Hematopoietic multipotent progenitor cell treated with erythropoietin and hydrocortisone succinate and interleukin-3 and kit ligand, for 8 days (in vitro differentiated cells): ENCODE measurements at regions not wholly inside any gene's neighbourhood (a gene's known extent, or its start where the extent isn't known, plus 50 kb on each side); places are given as distances from the start of the nearest gene placed in this dataset.

ENCODE experiments used
- DNase-seq: peaks from one replicate; pipeline ENCODE4 v3.0.0-alpha.2; 2015

DNA sequence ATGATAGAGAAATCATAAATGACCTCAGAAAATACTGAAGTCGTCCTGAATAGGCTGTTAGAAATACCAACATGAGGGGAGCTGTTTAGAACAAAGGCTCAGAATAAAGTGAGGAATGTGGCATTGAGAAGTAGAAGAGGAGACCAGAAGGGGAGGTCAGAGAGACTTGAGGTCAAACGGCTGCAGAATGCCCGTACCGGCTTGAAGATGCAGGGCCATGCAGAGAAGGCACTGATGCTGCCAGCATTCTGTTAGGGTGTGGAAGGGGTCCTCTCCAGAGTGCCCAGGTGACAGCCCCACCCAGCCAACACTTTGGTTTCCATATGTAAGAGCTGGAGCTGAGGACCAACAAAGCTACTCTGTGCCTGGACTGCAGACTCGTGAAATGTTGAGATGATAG lies 570.9 kb downstream of the CDH26 start:
- no peak for DNase-seq

DNA sequence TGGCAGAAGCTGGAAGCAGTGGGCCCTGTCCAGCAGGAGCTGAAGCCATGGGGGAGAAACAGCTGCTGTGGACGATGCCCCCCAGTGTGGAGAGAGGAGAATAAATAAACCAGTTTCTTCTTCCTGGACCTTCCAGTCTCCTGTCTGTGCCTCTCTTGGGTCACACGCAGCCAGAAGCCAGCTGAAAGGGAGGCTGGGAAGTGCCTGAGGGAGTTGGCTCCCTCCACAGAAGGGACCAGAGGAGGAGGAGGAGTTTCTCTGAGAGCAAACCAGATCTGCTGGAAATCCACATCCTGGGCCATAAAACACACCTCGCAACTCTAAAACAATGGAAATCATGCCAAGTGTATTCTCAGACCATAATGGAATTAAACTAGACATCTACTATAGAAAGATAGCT lies 577.0 kb downstream of the CDH26 start:
- DNase-seq, result no peak

DNA sequence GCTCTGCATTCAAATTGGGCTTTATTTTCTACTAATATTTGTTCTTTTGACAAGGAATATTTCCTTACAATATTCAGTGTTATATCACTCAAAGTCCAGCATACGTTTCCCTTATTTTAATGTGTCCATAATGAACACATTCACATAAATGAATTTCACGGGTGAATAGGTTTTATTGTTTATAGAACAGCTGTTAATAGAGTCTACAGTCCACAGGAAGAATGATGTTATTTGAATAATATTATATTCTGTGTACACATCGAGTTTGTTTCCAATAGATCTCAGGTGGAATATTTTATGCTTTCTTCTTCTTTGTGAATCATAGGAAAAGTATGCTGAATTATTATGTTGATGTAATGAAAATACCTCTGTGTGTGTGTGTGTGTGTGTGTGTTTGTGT lies 582.4 kb downstream of the CDH26 start:
- DNase-seq, result no peak

DNA sequence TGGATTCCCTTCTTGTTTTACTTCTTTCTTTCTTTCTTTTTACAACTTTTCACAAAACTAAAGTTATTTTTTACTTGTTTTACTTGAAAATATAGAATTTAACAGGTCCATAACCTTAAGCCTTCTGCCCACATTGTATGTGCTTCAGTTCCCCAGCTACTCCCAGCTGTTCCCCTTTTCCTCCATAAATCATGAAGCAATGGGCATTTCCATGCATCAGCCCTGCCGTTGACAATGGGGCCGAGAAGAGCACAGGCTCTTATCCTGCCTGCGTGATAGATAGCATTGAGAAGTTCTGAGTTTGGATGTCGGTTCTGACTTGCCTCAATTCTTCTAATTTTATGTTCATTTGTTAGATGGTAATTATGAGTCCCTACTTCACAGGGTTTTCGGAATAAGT lies 583.8 kb downstream of the CDH26 start:
- DNase-seq, result no peak

DNA sequence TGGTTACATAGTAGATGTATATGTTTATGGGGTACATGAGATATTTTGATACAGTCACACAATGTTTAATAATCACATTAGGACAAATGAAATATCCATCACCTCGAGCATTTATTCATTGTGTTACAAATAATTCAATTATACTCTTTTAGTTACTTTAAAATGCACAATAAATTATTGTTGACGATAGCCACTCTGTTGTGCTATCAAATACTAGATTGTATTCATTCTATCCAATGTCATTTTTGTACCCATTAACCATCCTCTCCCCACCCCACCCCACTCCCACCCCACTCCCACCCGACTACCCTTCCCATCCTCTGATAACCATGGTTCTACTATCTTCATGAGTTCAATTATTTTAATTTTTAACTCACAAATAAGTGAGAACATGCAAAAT lies 585.4 kb downstream of the CDH26 start:
- DNase-seq, result no peak

DNA sequence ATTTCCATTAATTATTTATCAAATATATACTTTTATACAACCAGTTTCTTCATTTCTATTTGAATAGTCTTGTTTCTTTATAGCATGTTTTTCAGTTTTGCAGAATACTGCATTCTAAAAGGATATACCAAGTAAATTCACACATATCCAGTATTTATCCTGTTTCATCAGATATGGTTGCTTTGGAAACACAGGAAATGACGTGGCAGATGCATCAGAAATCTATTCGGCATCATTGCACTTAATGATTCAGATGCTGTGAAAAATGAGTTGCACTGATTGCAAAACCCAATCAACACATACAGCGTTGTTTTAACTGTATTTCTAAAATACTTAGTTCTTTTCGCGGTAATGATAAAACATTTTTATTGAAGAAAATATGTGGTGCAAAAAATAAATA lies 594.9 kb downstream of the CDH26 start:
- no peak for DNase-seq

DNA sequence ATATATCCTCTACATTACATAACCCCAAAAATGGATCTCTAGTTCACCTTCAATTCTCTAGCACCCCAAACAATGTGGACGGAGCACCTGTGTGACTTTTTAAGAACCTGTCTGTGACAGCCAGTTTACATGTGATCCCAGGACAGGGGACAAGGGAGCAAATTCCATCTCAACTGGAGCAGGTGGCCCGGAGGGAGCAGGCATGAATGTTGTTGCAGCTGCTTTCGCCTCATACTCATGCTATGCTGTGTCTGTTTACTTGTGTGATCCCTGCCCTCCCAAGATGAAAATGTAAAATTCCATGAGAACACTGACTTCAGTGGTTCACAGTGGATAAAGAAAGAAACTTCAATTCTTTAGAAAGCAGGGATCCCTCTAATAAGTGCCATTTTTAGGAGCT lies 600.3 kb downstream of the CDH26 start:
- no peak for DNase-seq

DNA sequence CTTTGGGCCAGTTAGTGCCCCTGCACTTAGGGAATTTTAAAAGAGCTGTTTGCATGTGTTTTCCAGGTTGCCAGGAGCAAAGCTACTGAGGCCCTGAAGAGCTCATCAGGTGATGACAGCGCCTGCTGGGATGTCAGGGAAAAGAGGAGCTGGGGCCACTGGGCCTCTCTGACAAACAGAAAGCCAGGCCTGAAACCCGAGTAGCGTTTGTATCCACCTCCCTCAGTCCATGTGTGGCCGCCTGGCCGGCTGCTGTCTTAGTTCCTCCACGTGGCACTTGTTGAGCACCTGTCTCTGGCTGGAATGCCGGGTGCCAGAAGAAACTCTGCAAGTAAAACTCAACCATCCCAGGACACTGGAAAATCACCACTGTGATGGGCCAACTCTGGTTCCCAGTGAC lies 601.2 kb downstream of the CDH26 start:
- DNase-seq, result no peak

DNA sequence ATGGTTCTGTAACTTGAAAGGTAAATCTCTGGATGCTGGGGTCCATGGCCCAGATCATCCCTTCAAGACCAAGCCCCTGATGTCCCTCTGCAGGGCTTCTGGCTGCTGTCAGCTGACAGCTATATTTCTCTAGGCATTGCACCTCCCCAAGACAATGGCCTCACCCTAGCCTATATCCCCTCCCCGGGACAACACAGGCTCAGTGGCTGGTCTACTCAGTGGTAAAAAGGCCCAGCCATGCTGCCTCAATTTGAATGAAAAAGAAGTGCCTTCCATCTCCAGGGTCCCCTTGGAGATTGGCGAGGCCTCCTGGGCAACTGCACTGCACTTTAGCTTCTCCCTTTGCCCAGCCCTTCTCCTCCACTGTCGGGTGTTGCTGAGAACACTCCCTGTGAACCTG lies 602.8 kb downstream of the CDH26 start:
- no peak for DNase-seq

DNA sequence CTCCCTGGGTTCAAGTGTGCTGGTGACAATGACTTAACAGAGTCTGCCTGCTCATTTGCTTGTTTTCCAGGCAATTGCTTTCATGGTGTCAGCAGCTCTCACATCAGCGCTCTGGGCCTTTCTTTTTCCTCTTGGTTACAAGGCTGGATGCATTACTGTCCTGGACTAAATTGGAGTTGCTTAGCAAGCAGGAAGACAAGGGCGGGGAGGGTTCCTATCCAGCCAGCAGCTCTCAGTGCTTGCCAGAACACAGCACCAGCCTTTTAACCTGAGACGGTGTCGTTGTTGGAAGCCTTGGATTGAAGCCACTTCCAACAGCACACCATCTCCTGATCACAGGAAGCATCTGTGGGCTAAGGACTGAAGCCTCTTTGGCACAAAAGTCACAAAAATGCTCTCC lies 606.9 kb downstream of the CDH26 start:
- DNase-seq, result no peak

DNA sequence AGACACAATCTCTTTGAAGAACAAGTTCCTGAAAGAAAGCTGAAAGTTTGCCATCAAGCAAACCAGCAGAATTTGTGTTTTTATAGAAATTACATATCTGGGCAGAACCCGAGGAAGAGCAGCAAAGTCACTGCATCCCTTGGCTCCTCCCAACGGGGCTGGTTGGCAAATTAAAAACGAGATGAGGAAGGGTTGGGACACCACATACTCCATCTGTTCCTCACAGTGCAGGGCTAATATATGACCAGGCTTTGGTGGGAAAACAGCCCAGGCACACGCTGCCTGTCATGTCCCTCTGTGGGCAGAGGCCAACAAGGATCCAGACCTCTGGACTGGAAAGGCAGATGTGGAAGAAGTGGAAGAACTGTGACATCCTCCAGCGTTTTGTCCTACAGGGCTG lies 607.3 kb downstream of the CDH26 start:
- no peak for DNase-seq

DNA sequence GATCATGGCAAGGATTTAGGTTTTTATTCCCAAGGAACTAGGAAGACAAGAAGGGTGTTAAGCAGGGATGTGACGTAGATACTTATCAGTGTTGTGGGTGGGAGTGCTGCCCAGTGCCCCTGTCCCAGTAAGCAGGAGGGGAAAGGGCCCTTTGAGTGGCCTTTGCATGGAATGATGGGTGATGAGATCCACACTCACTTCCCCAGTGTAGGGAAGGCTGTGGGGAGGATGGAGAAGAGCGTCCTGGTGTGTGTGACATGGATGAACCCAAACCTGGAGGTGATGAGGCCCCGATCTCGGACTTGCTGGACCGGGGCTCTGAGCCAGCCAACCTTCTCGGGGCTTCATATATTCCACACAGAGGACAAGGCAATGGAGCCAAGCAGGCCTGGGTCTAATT lies 610.9 kb downstream of the CDH26 start:
- DNase-seq, result no peak

DNA sequence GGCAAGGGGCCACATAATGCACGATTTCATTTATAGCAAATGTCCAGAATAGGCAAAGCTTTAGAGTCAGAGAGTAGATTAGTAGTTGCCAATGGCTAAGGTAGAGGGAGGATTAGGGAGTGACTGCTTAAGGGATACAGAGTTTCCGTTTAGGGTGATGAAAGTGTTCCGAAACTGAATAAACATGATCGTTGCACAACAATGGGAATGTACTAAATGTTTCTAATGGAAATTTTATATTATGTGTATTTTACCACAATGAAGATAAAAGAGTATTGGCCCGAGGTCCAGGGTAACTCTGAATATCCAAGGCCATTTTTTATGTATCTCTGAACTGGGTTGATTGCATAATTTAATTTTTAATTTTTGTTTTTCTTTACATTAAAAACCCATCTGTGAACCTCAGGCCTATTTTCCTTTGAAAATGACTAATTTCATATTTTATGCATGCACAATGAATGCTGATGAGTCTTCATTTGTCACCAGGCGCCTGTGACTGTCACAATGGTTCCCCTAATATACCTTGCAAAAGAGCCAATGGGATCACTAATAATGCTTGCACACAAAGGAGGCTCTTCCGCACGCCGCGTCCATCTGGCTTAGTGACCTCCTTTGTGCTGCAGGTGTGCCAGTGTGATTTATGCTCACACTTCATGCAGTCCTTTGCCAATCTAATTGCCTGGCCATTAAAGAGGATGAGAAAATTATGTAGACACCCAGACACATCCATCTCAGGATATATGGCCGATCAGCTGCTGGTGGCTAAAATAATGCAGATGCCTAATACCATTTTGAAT lies 612.5 kb downstream of the CDH26 start:
- no peak for DNase-seq

DNA sequence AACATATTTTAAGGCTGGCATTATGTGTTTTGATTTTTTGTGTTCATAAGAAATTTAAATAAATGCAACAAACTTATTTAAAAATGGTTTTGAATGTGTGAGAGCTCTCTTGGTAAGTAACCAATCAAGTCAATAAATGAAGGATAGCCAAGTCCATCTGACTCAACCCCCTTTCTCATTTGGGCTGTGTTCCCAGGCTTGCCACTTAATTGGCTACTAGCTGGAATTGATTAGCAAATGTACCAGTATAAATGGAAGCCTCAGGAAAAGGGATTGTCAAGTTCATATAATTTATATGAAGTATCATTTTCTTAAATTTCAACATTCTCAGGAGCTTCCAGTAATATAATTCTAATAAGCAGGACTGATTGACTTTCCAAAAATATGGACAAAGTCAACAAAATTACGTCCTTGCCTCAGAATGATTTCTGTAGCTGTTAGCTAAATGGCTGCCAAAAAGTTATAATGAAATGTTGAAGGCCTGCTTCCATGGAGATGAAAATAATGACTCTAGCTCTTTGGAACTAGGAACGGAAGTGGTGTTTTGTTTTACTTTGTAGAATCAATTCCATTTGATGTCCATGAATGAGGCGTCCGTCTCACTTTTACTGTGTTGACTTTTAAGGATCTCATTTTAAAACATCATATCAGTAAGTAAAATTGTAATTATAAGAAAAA lies 614.9 kb downstream of the CDH26 start:
- no peak for DNase-seq

DNA sequence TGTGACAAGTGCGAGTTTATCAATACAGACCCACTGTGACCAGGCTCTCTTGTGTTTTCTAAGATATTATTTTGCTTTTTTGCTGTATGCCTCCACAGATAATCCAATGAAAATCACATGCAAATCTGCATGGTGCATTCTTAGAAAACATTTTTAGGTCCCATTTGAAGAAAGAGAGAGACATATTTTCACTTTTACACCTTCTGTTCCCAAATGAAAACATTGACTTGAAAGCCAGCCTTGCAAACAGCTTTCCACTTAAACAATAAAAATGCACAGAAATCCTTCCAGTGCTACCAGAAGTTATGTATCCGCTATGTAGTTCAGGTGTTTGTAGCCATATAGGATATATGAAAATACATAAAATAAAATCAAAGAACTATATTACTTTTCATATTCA lies 618.0 kb downstream of the CDH26 start:
- no peak for DNase-seq

DNA sequence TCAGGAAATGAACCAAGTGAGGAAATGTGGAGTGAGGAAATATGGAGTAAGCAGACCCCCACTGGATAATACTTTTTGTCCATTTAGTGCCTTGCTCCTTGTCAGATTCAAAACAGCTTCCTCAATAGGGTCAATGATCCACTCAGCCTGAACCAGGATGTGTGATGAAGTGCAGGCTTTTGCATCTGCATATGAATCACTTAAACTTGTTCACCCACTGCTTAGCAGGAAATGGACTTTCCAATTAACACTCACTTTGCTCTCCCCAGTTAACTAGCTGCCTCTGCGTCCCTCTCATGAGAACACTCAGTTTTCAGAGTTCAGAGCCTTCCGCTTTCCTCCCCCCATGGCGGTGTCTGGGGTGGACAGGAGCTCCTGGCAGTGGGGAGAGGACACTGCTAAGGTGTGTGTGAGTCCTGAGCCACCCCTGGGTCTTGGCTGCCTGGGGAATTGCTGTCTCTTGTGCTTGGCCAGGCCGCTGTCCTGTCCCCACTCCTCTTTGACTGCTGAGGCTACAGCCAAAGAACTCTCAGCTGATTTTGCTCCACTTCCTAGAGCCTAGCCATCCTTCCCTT lies 621.8 kb downstream of the CDH26 start:
- DNase-seq, result no peak

DNA sequence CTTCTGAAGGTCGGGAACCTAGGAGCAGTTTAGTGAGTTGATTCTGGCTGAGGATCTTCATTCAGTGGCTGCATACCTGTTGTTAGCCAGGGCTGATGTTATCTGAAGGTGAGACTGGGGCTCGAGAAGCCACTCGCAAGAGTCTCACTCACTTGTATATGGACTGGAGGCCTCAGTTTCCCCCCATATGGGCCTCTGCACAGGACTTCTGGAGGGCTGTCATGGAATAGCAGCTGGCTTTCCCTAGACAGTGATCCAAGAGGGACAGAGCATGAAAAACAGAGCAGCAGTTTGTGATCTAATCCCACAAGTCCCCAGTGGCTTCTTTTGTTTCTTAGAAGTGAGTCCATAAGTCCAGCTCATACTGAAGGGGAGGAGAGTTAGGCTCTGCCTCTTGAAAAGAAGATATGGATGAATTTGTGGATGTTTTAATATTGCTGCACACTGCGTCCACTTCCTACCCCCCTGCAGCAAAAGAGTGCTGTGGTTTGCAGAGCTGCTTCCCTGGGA lies 623.4 kb downstream of the CDH26 start:
- DNase-seq, result no peak

DNA sequence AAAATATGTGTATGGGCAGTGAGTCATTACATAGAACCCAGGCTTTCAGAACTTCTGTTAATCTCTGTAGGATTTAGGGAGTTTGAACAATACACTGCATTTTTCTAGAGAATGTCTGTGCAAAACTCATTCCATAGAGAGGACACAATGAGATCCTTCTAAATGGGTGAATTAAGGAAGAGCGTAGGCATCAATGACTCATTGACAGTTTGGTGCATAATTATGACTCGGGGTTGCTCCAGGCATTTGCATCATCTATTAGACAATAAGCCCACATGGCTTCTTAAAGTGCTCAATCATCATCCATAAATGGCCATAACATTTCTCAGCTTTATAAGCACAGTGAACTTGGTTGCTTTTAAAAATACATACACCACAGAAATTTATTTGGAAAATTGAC lies 625.5 kb downstream of the CDH26 start:
- no peak for DNase-seq

DNA sequence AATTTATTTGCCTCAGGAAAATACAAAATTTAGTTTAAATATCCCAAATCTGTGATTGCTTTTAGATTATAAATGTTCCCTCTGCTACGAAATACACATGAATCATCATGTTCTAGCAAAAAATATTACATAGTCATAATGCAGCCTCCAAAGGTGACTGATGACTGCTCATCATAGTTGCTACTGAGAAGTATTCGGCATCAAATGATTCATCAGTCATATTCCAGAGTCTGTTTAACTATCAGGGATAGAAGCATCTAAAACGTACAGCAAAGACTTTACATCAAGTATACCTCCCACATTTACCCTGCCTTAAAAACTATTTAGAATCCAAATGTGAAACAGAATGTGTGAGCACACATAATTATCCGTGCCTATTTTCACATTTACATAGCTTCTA lies 626.0 kb downstream of the CDH26 start:
- DNase-seq, result no peak

DNA sequence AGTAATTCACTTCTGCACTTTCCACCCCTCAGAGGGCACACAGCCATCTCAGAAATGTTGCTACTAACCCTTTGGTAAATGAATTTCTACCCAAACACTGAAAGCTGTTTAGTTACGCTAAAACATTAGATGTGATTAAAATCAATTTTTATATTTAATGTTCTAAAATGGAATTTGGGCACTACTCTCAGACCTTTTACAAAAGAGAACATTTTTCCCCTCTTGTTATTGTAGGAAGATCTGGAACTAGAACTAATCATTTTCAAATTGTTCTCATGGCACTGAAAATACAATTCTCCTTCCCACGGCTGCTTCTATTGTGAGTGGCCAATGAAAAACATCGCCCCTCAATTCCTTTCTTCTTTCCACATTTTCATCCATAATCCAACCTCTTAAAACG lies 627.4 kb downstream of the CDH26 start:
- no peak for DNase-seq

DNA sequence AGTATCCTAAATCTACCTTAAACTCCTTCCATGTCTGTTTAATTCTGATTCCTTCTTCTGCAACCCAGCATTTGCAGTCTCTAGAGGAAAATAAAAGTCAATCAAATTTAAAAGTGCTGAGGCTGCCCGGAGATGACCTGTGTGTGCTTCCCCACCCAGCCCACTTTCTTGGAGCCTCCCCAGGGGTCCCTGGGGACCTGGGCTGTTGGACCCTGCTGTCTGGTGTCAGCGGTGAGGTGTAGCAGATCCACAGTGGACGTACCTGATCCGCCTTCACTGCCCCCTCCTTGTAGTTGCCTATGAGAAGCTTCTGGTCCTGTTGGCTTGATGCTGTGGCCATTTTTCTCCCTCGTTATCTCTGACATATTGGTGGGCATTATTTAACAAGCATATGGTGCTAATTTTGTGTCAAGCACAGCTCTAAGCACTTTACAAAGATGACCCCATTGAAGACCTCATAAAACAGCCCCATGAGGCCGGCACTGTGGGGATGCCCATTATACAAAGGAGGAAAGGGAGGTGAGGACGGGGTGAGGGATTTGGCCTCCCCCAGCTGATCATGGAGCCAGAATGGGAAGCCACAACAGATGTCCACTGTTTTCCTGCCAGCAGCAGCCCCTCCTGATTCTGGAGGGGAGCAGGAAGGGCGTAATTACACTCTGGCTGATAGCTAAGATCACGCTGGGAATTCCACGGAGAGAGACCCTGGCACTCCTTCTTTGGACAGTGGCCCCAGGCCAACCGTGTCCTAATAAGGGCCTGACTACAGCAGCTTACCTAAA lies 628.2 kb downstream of the CDH26 start:
- DNase-seq, result no peak

DNA sequence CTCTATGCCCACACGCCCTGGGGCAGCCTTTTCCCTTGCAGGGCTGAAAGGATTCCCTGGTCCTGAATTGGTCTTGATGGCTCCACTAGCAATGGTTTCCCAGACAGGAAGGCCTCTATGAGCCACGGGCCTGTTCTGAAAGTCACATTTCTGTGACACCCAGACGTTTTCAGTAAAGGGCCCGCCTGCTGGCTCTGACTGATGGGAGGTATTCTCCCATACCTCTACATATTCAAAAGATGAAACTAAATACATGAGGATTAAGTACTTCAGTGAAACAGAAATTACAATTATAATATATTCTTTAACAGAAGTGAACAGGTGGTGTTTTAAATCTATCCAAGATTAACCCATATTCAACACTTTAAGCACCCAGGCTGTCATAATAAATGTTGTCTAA lies 629.8 kb downstream of the CDH26 start:
- DNase-seq, result no peak

DNA sequence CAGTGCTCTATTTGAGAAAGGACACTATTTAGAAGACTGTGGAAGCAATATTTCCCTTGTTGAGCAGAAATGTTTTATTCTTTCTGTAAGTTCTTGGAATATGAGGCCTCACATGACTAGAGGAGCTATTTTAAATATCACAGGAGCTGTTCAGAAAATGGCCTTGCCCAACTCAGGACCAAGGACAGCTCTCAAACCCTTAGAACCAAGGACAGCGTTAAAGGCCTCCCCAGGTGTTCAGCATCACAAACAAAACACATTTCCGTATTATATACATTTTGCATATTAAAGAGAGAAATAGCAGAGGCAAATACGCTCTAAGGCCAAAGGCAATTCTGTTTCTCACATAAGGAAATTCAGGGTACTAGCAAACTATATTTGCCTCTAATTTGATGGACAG lies 631.4 kb downstream of the CDH26 start:
- DNase-seq, result peak; percentile 8
